OCI-LY7 (cell line): ENCODE measurements at regions not wholly inside any gene's neighbourhood (a gene's known extent, or its start where the extent isn't known, plus 50 kb on each side); places are given as distances from the start of the nearest gene placed in this dataset.

ENCODE experiments used
- BruUV-seq: library from RNA; stranded (reverse); fragments of 400-500 nt; replicated peaks from 2 replicates; lab custom pipeline; 2021; lab: Mats Ljungman, UMichigan
- CTCF ChIA-PET: fragments of 300-600 bp; sonication (Branson Sonifier 250); formaldehyde crosslinking; loops from one replicate; lab custom pipeline; 2022; ENCODE audit warnings: antibody characterized with exemption; ENCODE audit not compliant: unreplicated experiment; lab: Charles Lee
- POLR2A ChIA-PET: fragments of 300-600 bp; sonication (Branson Sonifier 250); formaldehyde crosslinking; loops from one replicate; lab custom pipeline; 2022; ENCODE audit warnings: antibody characterized with exemption; lab: Charles Lee
- DNase-seq: peaks from one replicate; pipeline ENCODE4 v3.0.0-alpha.2; 2015; ENCODE audit warnings: low spot score
- H2AFZ ChIP-seq: fragments of 200-600 bp; sonication (generic), shearing (Covaris generic); 2 replicates; pipeline ENCODE4 v1.6.1; 2014; ENCODE audit warnings: mild to moderate bottlenecking, antibody characterized with exemption, low read length, moderate library complexity
- H3K27ac ChIP-seq: fragments of 200-600 bp; sonication (generic); 2 replicates; pipeline ENCODE4 v1.5.1; 2014; ENCODE audit warnings: mixed run types, low read depth, mild to moderate bottlenecking, moderate library complexity, low read length, inconsistent platforms; ENCODE audit not compliant: poor library complexity, severe bottlenecking
- H3K36me3 ChIP-seq: fragments of 200-600 bp; sonication (generic); 2 replicates; pipeline ENCODE4 v1.6.1; 2014; ENCODE audit warnings: mild to moderate bottlenecking, antibody characterized with exemption, low read length, moderate library complexity, mixed read lengths; ENCODE audit not compliant: insufficient read depth
- H3K4me1 ChIP-seq: fragments of 200-600 bp; sonication (generic); 2 replicates; pipeline ENCODE4 v1.5.1; 2014; ENCODE audit warnings: mild to moderate bottlenecking, low read length; ENCODE audit not compliant: insufficient read depth, poor library complexity, severe bottlenecking
- H3K4me2 ChIP-seq: fragments of 200-600 bp; sonication (generic); 2 replicates; pipeline ENCODE4 v1.6.1; 2014; ENCODE audit warnings: mild to moderate bottlenecking, low read length
- H3K4me3 ChIP-seq: fragments of 200-600 bp; sonication (generic); 2 replicates; pipeline ENCODE4 v1.5.1; 2014; ENCODE audit warnings: mild to moderate bottlenecking, low read depth, low read length; ENCODE audit not compliant: poor library complexity, severe bottlenecking
- H3K79me2 ChIP-seq: fragments of 200-600 bp; sonication (generic); 2 replicates; pipeline ENCODE4 v1.6.1; 2016; ENCODE audit warnings: low read depth, mild to moderate bottlenecking, low read length, moderate library complexity, mixed read lengths; ENCODE audit not compliant: insufficient read depth
- H3K9me2 ChIP-seq: fragments of 200-600 bp; sonication (generic); 2 replicates; pipeline ENCODE4 v1.6.1; 2016; ENCODE audit warnings: mild to moderate bottlenecking, low read length, mixed read lengths; ENCODE audit not compliant: insufficient read depth
- H3K9me3 ChIP-seq: fragments of 200-600 bp; sonication (generic); 2 replicates; pipeline ENCODE4 v1.6.1; 2014; ENCODE audit warnings: mild to moderate bottlenecking, mixed run types, low read length, mixed read lengths
- H4K20me1 ChIP-seq: fragments of 200-600 bp; sonication (generic); 2 replicates; pipeline ENCODE4 v1.6.1; 2014; ENCODE audit warnings: mild to moderate bottlenecking, antibody characterized with exemption, low read length, moderate library complexity, mixed read lengths; ENCODE audit not compliant: insufficient read depth
- CTCF ChIP-seq: fragments of 200-600 bp; sonication (generic); conservative IDR thresholded peaks from 2 replicates; pipeline ENCODE4 v1.5.1; 2014; ENCODE audit warnings: mild to moderate bottlenecking, antibody characterized with exemption, low read length, moderate library complexity, mixed read lengths
- EZH2phosphoT487 ChIP-seq: fragments of 200-600 bp; sonication (generic); IDR thresholded peaks from 2 replicates; pipeline ENCODE4 v1.6.1; 2018; ENCODE audit warnings: low read depth, borderline replicate concordance, mild to moderate bottlenecking, mixed run types, antibody characterized with exemption, low read length, moderate library complexity, mixed read lengths
- intact Hi-C: fragments of 100-400 bp; cut with micrococcal nuclease; formaldehyde crosslinking; loops from one replicate; pipeline ENCODE4 v1.10.0; 2022; ENCODE audit not compliant: unreplicated experiment

GRCh38 chr5:35285011-35285410 lies 54.7 kb upstream of the PRLR start:
- Histone ChIP-seq H3K9me2 (no peaks in the 10 kb centered on the region), H4K20me1 (no peaks in the 10 kb centered on the region), H3K4me2 (no peak overlapping the region), H3K4me1 (no peaks in the 10 kb centered on the region), H3K79me2 (no peaks in the 10 kb centered on the region), H2AFZ (no peak overlapping the region), H3K27ac (no peak overlapping the region), H3K36me3 (no peaks in the 10 kb centered on the region), H3K9me3 (no peaks in the 10 kb centered on the region), H3K4me3 (no peak overlapping the region)
- DNase-seq = no peak
- TF ChIP-seq CTCF = no peak
- TF ChIP-seq EZH2phosphoT487 = no peak
- no TSS peak for BruUV-seq
- intact Hi-C loops = no loop called here
- CTCF ChIA-PET = no interaction called here
- POLR2A ChIA-PET = no interaction called here

GRCh38 chr5:35284364-35284763 lies 54.1 kb upstream of the PRLR start:
- H3K4me2 ChIP-seq = no peak overlapping the region
- CTCF ChIA-PET = no interaction called here
- no peaks in the 10 kb centered on the region for H3K9me2 ChIP-seq
- H2AFZ ChIP-seq = no peak overlapping the region
- no peak overlapping the region for H3K4me3 ChIP-seq
- H3K36me3 ChIP-seq = no peaks in the 10 kb centered on the region
- TF ChIP-seq EZH2phosphoT487 = no peak
- TF ChIP-seq CTCF = no peak
- no peaks in the 10 kb centered on the region for H4K20me1 ChIP-seq
- no peaks in the 10 kb centered on the region for H3K79me2 ChIP-seq
- no TSS peak for BruUV-seq
- H3K27ac ChIP-seq = no peak overlapping the region
- intact Hi-C loops = no loop called here
- DNase-seq = no peak
- no peaks in the 10 kb centered on the region for H3K4me1 ChIP-seq
- POLR2A ChIA-PET = no interaction called here
- no peaks in the 10 kb centered on the region for H3K9me3 ChIP-seq

GRCh38 chr5:35282810-35283209 lies 52.5 kb upstream of the PRLR start:
- DNase-seq = no peak
- Histone ChIP-seq H2AFZ (no peak overlapping the region), H3K27ac (no peak overlapping the region), H3K4me2 (no peak overlapping the region), H3K36me3 (no peaks in the 10 kb centered on the region), H4K20me1 (no peaks in the 10 kb centered on the region), H3K4me3 (no peak overlapping the region), H3K9me2 (no peaks in the 10 kb centered on the region), H3K79me2 (no peaks in the 10 kb centered on the region), H3K4me1 (no peaks in the 10 kb centered on the region), H3K9me3 (no peaks in the 10 kb centered on the region)
- intact Hi-C loops = no loop called here
- POLR2A ChIA-PET = no interaction called here
- no TSS peak for BruUV-seq
- CTCF ChIA-PET = no interaction called here
- TF ChIP-seq EZH2phosphoT487 (no peak), CTCF (no peak)
